HepG2 (cell line): ENCODE measurements at regions not wholly inside any gene's neighbourhood (a gene's known extent, or its start where the extent isn't known, plus 50 kb on each side); places are given as distances from the start of the nearest gene placed in this dataset.

Experiments used
- DR1 ChIP-seq: sonication (generic); formaldehyde crosslinking; IDR thresholded peaks from 2 replicates; pipeline ENCODE4 v1.8.0; 2021; ENCODE audit warnings: mild to moderate bottlenecking, missing genetic modification reagents, inconsistent platforms
- ELF1 ChIP-seq: sonication (generic); formaldehyde crosslinking; IDR thresholded peaks from 2 replicates; pipeline ENCODE4 v1.4.0; 2020; ENCODE audit warnings: missing genetic modification reagents
- FOXA3 ChIP-seq: IDR thresholded peaks from 2 replicates; pipeline ENCODE4 v1.6.1; 2016; ENCODE audit warnings: missing genetic modification reagents, missing compliant biosample characterization
- HHEX ChIP-seq: IDR thresholded peaks from 2 replicates; pipeline ENCODE4 v1.6.1; 2016; ENCODE audit warnings: control low read depth
- HOXA5 ChIP-seq: sonication (generic); formaldehyde crosslinking; IDR thresholded peaks from 2 replicates; pipeline ENCODE4 v1.4.0; 2020; ENCODE audit warnings: missing genetic modification reagents
- MLLT10 ChIP-seq: sonication (generic); formaldehyde crosslinking; IDR thresholded peaks from 2 replicates; pipeline ENCODE4 v1.4.0; 2020; ENCODE audit warnings: missing genetic modification reagents
- PHF8 ChIP-seq: sonication (generic); formaldehyde crosslinking; IDR thresholded peaks from 2 replicates; pipeline ENCODE4 v1.5.0; 2020; ENCODE audit warnings: missing genetic modification reagents
- POLR2A ChIP-seq, 2 experiments: IDR thresholded peaks; 2 replicates each; pipeline ENCODE4 v1.6.1; 2011; ENCODE audit warnings: low read depth in 2 of 2, low read length in 2 of 2, mild to moderate bottlenecking in 1 of 2, moderate library complexity in 1 of 2; ENCODE audit not compliant: insufficient read depth in 1 of 2
- RARA ChIP-seq: IDR thresholded peaks from 2 replicates; pipeline ENCODE4 v1.6.1; 2016; ENCODE audit warnings: missing genetic modification reagents, missing compliant biosample characterization
- SMARCE1 ChIP-seq: fragments of 450-650 bp; IDR thresholded peaks from 2 replicates; pipeline ENCODE4 v1.6.1; 2017; ENCODE audit warnings: borderline replicate concordance
- TAF1 ChIP-seq: sonication (generic); formaldehyde crosslinking; IDR thresholded peaks from 2 replicates; pipeline ENCODE4 v1.4.0; 2020; ENCODE audit warnings: missing genetic modification reagents
- TMF1 ChIP-seq: sonication (generic); formaldehyde crosslinking; IDR thresholded peaks from 2 replicates; pipeline ENCODE4 v1.8.1; 2022; ENCODE audit warnings: low read depth, missing genetic modification reagents
- ZNF354B ChIP-seq: sonication (generic); formaldehyde crosslinking; IDR thresholded peaks from 2 replicates; pipeline ENCODE4 v1.8.0; 2022; ENCODE audit warnings: mild to moderate bottlenecking, missing genetic modification reagents
- ZNF546 ChIP-seq: sonication (generic); formaldehyde crosslinking; conservative IDR thresholded peaks from 2 replicates; pipeline ENCODE4 v1.8.1; 2023; ENCODE audit warnings: mild to moderate bottlenecking, missing genetic modification reagents
- ZNF564 ChIP-seq: sonication (generic); formaldehyde crosslinking; IDR thresholded peaks from 2 replicates; pipeline ENCODE4 v1.8.1; 2023; ENCODE audit warnings: mild to moderate bottlenecking, missing genetic modification reagents
- ZNF660 ChIP-seq: sonication (generic); formaldehyde crosslinking; IDR thresholded peaks from 2 replicates; pipeline ENCODE4 v1.5.1; 2020; ENCODE audit warnings: mild to moderate bottlenecking, low read depth, missing genetic modification reagents, borderline replicate concordance
- ZNF737 ChIP-seq: sonication (generic); formaldehyde crosslinking; IDR thresholded peaks from 2 replicates; pipeline ENCODE4 v1.5.0; 2020; ENCODE audit warnings: missing genetic modification reagents, mild to moderate bottlenecking, borderline replicate concordance
- ZNF776 ChIP-seq: sonication (generic); formaldehyde crosslinking; IDR thresholded peaks from 2 replicates; pipeline ENCODE4 v1.4.0; 2020; ENCODE audit warnings: mild to moderate bottlenecking, missing genetic modification reagents
- ZNF878 ChIP-seq: sonication (generic); formaldehyde crosslinking; IDR thresholded peaks from 2 replicates; pipeline ENCODE4 v1.8.1; 2023; ENCODE audit warnings: mild to moderate bottlenecking, missing genetic modification reagents, moderate library complexity
- TF ChIP-seq, protein P1 (sequence below): sonication (generic); formaldehyde crosslinking; IDR thresholded peaks from 2 replicates; pipeline ENCODE4 v1.4.0; 2020; ENCODE audit warnings: missing genetic modification reagents; ENCODE audit errors: not compliant biosample characterization
- TF ChIP-seq, protein P2 (sequence below): sonication (generic); formaldehyde crosslinking; IDR thresholded peaks from 2 replicates; pipeline ENCODE4 v1.8.0; 2022; ENCODE audit warnings: low read depth, missing genetic modification reagents
- TF ChIP-seq, protein P3 (sequence below), 2 experiments: IDR thresholded peaks; 2 replicates each; pipeline ENCODE4 v1.6.1; 2011 to 2012; ENCODE audit warnings: low read length in 2 of 2, borderline replicate concordance in 1 of 2, low read depth in 1 of 2, mild to moderate bottlenecking in 1 of 2, moderate library complexity in 1 of 2
- TF ChIP-seq, protein P4 (sequence below): sonication (generic); formaldehyde crosslinking; IDR thresholded peaks from 2 replicates; pipeline ENCODE4 v1.8.1; 2023; ENCODE audit warnings: mild to moderate bottlenecking, missing genetic modification reagents

DNA sequence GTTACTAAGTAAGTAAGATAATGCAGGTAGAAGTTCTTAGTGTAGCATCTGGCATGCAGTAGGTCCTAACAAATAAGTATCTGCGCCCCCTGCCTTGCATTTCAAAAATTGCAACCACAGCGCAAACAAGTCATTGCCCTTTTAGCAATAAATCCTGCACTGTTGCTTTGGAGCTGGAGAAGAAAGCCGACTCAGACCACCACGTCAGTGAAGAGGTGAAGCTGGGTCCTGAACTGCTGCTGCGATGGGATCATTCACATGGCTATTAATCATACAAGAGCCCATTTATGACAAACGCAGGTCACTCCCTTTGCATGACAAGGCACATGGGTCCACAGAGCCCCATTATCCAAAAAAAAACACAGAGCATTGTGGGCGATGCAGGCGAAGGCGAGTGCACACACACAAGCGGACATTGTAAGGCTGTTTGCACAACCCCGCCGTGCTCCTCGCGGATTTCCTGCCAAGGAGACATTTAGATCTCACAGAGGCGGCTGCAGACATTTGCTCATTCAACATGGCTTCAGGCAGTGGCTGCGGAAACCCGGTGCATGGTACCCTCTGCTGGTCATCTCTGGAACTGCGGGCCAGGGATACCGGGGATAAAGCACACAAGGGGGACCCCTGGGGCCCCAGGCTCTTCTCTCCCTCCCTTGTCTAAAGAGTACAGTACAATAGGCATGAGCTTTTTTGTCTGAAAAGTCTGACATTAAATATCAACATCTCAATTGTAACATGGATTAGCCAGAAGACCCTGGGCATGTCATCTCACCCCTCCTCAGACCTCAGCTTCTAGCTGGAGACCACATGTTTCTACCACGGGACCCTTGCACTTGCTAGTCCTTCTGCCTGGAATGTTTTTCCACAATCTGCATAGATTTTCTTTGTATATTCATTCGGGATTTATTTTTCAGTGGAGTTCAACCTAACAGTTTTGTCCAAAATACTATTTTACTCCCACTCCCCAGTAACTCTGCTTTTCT lies 56.7 kb downstream of the CYRIA start (continued):
- TF ChIP-seq MLLT10 (no peak), ZNF564 (CRISPR knock-in tag) (no peak), RARA (CRISPR knock-in tag) (no peak), DR1 (CRISPR knock-in tag) (no peak), TAF1 (CRISPR knock-in tag) (no peak), ZNF737 (CRISPR knock-in tag) (0 out of 2 replicates have a peak, but pooled peaks have one; percentile 74), ZNF776 (CRISPR knock-in tag) (no peak), PHF8 (CRISPR knock-in tag) (peak; percentile 27; the same call in 1 of the 2 replicates), POLR2A (IDR thresholded peaks at IDR 0.05; ENCODE audit: insufficient read depth in 1 of 2, low read depth in 2 of 2, low read length in 2 of 2) (no peak), HHEX (CRISPR knock-in tag) (no peak), ZNF878 (CRISPR knock-in tag) (0 out of 2 replicates have a peak, but pooled peaks have one; percentile 33), SMARCE1 (no peak), HOXA5 (peak; percentile 46; the same call in 1 of the 2 replicates), ZNF546 (CRISPR knock-in tag) (no peak), FOXA3 (CRISPR knock-in tag) (no peak), TMF1 (no peak), ZNF354B (CRISPR knock-in tag) (no peak), ELF1 (no peak), ZNF660 (no peak)
- TF ChIP-seq, protein P1, sequence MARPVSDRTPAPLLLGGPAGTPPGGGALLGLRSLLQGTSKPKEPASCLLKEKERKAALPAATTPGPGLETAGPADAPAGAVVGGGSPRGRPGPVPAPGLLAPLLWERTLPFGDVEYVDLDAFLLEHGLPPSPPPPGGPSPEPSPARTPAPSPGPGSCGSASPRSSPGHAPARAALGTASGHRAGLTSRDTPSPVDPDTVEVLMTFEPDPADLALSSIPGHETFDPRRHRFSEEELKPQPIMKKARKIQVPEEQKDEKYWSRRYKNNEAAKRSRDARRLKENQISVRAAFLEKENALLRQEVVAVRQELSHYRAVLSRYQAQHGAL: no peak
- TF ChIP-seq, protein P2, sequence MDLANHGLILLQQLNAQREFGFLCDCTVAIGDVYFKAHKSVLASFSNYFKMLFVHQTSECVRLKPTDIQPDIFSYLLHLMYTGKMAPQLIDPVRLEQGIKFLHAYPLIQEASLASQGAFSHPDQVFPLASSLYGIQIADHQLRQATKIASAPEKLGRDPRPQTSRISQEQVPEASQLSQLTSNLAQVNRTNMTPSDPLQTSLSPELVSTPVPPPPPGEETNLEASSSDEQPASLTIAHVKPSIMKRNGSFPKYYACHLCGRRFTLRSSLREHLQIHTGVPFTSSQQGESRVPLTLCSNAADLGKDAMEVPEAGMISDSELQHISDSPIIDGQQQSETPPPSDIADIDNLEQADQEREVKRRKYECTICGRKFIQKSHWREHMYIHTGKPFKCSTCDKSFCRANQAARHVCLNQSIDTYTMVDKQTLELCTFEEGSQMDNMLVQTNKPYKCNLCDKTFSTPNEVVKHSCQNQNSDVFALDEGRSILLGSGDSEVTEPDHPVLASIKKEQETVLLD: no peak
- TF ChIP-seq, protein P3, sequence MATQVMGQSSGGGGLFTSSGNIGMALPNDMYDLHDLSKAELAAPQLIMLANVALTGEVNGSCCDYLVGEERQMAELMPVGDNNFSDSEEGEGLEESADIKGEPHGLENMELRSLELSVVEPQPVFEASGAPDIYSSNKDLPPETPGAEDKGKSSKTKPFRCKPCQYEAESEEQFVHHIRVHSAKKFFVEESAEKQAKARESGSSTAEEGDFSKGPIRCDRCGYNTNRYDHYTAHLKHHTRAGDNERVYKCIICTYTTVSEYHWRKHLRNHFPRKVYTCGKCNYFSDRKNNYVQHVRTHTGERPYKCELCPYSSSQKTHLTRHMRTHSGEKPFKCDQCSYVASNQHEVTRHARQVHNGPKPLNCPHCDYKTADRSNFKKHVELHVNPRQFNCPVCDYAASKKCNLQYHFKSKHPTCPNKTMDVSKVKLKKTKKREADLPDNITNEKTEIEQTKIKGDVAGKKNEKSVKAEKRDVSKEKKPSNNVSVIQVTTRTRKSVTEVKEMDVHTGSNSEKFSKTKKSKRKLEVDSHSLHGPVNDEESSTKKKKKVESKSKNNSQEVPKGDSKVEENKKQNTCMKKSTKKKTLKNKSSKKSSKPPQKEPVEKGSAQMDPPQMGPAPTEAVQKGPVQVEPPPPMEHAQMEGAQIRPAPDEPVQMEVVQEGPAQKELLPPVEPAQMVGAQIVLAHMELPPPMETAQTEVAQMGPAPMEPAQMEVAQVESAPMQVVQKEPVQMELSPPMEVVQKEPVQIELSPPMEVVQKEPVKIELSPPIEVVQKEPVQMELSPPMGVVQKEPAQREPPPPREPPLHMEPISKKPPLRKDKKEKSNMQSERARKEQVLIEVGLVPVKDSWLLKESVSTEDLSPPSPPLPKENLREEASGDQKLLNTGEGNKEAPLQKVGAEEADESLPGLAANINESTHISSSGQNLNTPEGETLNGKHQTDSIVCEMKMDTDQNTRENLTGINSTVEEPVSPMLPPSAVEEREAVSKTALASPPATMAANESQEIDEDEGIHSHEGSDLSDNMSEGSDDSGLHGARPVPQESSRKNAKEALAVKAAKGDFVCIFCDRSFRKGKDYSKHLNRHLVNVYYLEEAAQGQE (IDR thresholded peaks at IDR 0.05; ENCODE audit: borderline replicate concordance in 1 of 2, low read depth in 1 of 2, low read length in 2 of 2): no peak
- TF ChIP-seq, protein P4, sequence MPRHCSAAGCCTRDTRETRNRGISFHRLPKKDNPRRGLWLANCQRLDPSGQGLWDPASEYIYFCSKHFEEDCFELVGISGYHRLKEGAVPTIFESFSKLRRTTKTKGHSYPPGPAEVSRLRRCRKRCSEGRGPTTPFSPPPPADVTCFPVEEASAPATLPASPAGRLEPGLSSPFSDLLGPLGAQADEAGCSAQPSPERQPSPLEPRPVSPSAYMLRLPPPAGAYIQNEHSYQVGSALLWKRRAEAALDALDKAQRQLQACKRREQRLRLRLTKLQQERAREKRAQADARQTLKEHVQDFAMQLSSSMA (CRISPR knock-in tag): peak; percentile 65; the same call in 1 of the 2 replicates
